ENCODE measurements at regions not wholly inside any gene's neighbourhood (a gene's known extent, or its start where the extent isn't known, plus 50 kb on each side); places are given as distances from the start of the nearest gene placed in this dataset.
A peak's percentile ranks its signal among the peaks of the same experiment; 100 is the strongest.

- Histone ChIP-seq H3K4me1 (ENCODE audit: insufficient read depth, low read length) (no peaks in the 10 kb centered on the region), H3K4me3 (ENCODE audit: insufficient read depth, low read depth, low read length) (no peak overlapping the region), H3K79me2 (ENCODE audit: insufficient read depth, low read length) (no peaks in the 10 kb centered on the region), H3K9ac (ENCODE audit: low read length) (no peak overlapping the region), H4K20me1 (ENCODE audit: insufficient read depth, low read length) (no peaks in the 10 kb centered on the region), H3K4me2 (ENCODE audit: low read length) (peak overlapping the region; percentile 14), H3K27me3 (ENCODE audit: insufficient read depth, low read length) (no peaks in the 10 kb centered on the region), H3K36me3 (ENCODE audit: insufficient read depth, low read length) (no peaks in the 10 kb centered on the region), H3K27ac (ENCODE audit: low read depth, low read length) (no peak overlapping the region), H2AFZ (ENCODE audit: low read depth, low read length) (no peak overlapping the region), H3K9me3 (ENCODE audit: insufficient read depth, low read depth, low read length) (peaks cover 8% of the 10 kb centered on the region)
- Mint-ChIP-seq H3K36me3 (ENCODE audit: low read depth, unreplicated experiment) (no peaks in the 10 kb centered on the region), H3K27me3 (ENCODE audit: low read depth, unreplicated experiment) (no peaks in the 10 kb centered on the region), H3K4me3 (ENCODE audit: unreplicated experiment) (no peak overlapping the region), H3K27ac (ENCODE audit: unreplicated experiment) (no peak overlapping the region), H3K9me3 (ENCODE audit: unreplicated experiment) (peaks cover 12% of the 10 kb centered on the region), H3K4me1 (ENCODE audit: low read depth, unreplicated experiment) (peaks cover 20% of the 10 kb centered on the region)
- FAIRE-seq (no peak), DNase-seq (ENCODE audit: low read depth) (no peak)
- no peak for TF ChIP-seq CTCF (IDR thresholded peaks at IDR 0.05; ENCODE audit: insufficient read depth, low read depth, low read length)
These were observed 103.0 kb upstream of the SYNDIG1 start for GRCh38 chr20:24366336-24367004.

GRCh38 chr20:24365670-24366069 is 103.8 kb upstream of the SYNDIG1 start:
- Histone ChIP-seq H3K4me1 (ENCODE audit: insufficient read depth, low read length) (no peaks in the 10 kb centered on the region), H3K27me3 (ENCODE audit: insufficient read depth, low read length) (no peaks in the 10 kb centered on the region), H3K4me2 (ENCODE audit: low read length) (no peak overlapping the region), H3K36me3 (ENCODE audit: insufficient read depth, low read length) (no peaks in the 10 kb centered on the region), H4K20me1 (ENCODE audit: insufficient read depth, low read length) (no peaks in the 10 kb centered on the region), H3K4me3 (ENCODE audit: insufficient read depth, low read depth, low read length) (no peak overlapping the region), H3K9ac (ENCODE audit: low read length) (no peak overlapping the region), H2AFZ (ENCODE audit: low read depth, low read length) (no peak overlapping the region), H3K79me2 (ENCODE audit: insufficient read depth, low read length) (no peaks in the 10 kb centered on the region), H3K9me3 (ENCODE audit: insufficient read depth, low read depth, low read length) (peaks cover 10% of the 10 kb centered on the region), H3K27ac (ENCODE audit: low read depth, low read length) (no peak overlapping the region)
- Mint-ChIP-seq H3K36me3 (ENCODE audit: low read depth, unreplicated experiment) (no peaks in the 10 kb centered on the region), H3K4me1 (ENCODE audit: low read depth, unreplicated experiment) (peaks cover 20% of the 10 kb centered on the region), H3K9me3 (ENCODE audit: unreplicated experiment) (peaks cover 12% of the 10 kb centered on the region), H3K27ac (ENCODE audit: unreplicated experiment) (no peak overlapping the region), H3K27me3 (ENCODE audit: low read depth, unreplicated experiment) (no peaks in the 10 kb centered on the region), H3K4me3 (ENCODE audit: unreplicated experiment) (no peak overlapping the region)
- no peak for TF ChIP-seq CTCF (IDR thresholded peaks at IDR 0.05; ENCODE audit: insufficient read depth, low read depth, low read length)
- no peak for TF ChIP-seq EZH2 (IDR thresholded peaks at IDR 0.05; ENCODE audit: insufficient read depth, low read length)
- FAIRE-seq (no peak), DNase-seq (ENCODE audit: low read depth) (no peak)

- FAIRE-seq = no peak
- Mint-ChIP-seq H3K9me3 (ENCODE audit: unreplicated experiment) (peaks cover 12% of the 10 kb centered on the region), H3K27ac (ENCODE audit: unreplicated experiment) (peak overlapping the region; percentile 70), H3K27me3 (ENCODE audit: low read depth, unreplicated experiment) (no peaks in the 10 kb centered on the region), H3K4me1 (ENCODE audit: low read depth, unreplicated experiment) (peaks cover 20% of the 10 kb centered on the region), H3K4me3 (ENCODE audit: unreplicated experiment) (no peak overlapping the region), H3K36me3 (ENCODE audit: low read depth, unreplicated experiment) (no peaks in the 10 kb centered on the region)
- no peak overlapping the region for H3K27ac ChIP-seq (ENCODE audit: low read depth, low read length)
- no peak overlapping the region for H3K4me3 ChIP-seq (ENCODE audit: insufficient read depth, low read depth, low read length)
- H3K27me3 ChIP-seq (ENCODE audit: insufficient read depth, low read length) = no peaks in the 10 kb centered on the region
- no peak overlapping the region for H3K4me2 ChIP-seq (ENCODE audit: low read length)
- no peaks in the 10 kb centered on the region for H3K36me3 ChIP-seq (ENCODE audit: insufficient read depth, low read length)
- peaks cover 10% of the 10 kb centered on the region for H3K9me3 ChIP-seq (ENCODE audit: insufficient read depth, low read depth, low read length)
- H3K79me2 ChIP-seq (ENCODE audit: insufficient read depth, low read length) = no peaks in the 10 kb centered on the region
- no peak for TF ChIP-seq EZH2 (IDR thresholded peaks at IDR 0.05; ENCODE audit: insufficient read depth, low read length)
- TF ChIP-seq CTCF (IDR thresholded peaks at IDR 0.05; ENCODE audit: insufficient read depth, low read depth, low read length) = no peak
- no peak overlapping the region for H2AFZ ChIP-seq (ENCODE audit: low read depth, low read length)
- no peak overlapping the region for H3K9ac ChIP-seq (ENCODE audit: low read length)
- no peaks in the 10 kb centered on the region for H3K4me1 ChIP-seq (ENCODE audit: insufficient read depth, low read length)
- no peaks in the 10 kb centered on the region for H4K20me1 ChIP-seq (ENCODE audit: insufficient read depth, low read length)
- DNase-seq (ENCODE audit: low read depth) = no peak
These were observed 104.9 kb upstream of the SYNDIG1 start for GRCh38 chr20:24364482-24364881.
